GM19455 (cell line): ENCODE measurements at regions not wholly inside any gene's neighbourhood (a gene's known extent, or its start where the extent isn't known, plus 50 kb on each side); places are given as distances from the start of the nearest gene placed in this dataset.
"Not testable (repeated sequence)": the region's sequence is repeated elsewhere in the genome, so short reads cannot be mapped to it uniquely, and the experiment has no call there.

ENCODE experiments used
- ATAC-seq: cut with Tn5 transposase; IDR thresholded peaks from one replicate; pipeline ENCODE4 v1.9.1; 2021; ENCODE audit not compliant: unreplicated experiment

- no peak for ATAC-seq
Observed at GRCh38 chr10:57599440-57599839, 668.3 kb downstream of the IPMK start.

DNA sequence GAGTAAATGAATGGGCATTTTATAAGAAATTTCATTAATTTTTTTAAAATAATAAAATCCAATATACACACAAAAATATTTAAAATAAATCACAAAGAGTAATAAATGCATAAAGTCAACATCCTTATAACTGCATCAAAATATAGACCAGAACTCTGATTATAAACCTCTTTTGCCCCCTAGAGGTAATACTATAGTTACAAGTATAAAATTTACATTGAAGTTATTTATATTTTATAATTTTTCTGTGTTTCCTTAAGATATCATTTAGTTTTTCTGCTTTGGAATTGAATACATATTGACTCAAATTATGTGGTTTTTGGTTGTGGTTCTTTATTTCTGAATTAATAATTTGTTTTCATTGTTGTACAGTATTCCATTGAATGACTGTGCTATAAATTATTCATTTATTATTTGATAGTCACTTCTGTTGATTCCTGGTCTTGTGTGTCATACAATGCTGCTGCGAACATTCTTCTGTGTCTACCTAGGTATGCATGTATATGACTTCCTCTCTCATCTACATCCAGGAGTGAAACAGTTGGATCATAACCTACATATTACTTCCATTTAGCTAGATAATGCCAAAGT, 673.6 kb downstream of the IPMK start:
- no peak for ATAC-seq

GRCh38 chr10:57579926-57580325, 687.8 kb downstream of the IPMK start:
- no peak for ATAC-seq

DNA sequence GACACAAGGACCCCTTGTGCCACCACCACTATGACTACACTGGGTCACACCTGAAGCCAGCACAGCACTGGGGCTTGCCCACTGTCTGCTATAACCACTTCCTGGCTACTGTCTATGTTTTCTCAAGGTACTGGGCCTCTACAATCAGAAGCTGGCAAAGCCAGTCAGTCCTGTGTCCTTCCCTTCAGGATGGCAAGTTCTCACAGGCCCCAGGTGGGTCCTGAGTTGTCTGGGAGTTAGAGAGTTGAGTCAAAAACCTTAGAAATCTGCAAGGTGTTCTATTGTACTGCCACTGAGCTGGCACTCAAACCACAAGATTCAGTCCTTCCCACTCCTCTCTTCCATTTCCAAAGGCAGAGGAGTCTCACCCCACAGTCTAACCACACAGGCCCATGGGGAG, 705.5 kb downstream of the IPMK start:
- no peak for ATAC-seq

DNA sequence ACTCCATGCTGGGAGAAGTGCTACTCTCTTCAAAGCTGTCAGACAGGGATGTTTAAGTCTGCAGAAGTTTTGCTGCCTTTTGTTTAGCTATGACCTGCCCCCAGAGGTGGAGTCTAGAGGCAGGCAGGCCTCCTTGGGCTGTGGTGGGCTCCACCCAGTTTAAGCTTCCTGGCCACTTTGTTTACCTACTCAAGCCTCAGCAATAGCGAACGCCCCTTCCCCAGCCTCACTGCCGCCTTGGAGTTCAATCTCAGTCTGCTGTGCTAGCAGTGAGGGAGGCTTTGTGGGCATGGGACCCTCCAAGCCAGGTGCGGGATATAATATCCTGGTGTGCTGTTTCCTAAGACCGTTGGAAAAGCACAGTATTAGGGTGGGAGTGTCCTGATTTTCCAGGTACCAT, 715.9 kb downstream of the IPMK start:
- not testable (repeated sequence) for ATAC-seq

DNA sequence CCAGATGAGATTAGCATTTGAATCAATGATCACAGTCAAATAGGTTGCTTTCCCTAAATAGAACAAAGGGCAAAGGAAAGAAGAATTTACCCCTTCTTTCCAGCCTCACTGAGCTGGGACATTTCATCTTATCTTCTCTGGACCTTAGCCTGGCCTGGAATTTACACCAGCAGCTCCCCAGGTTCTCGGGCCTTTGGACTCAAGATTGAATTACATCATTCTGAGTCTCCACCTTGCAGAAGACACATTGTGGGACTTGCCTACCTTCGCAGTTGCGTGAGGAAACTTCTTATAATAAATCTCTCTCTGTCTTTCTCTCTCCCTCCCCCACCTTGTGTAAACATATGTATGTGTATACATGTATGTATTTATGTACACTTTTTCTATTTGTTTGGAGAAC, 732.4 kb downstream of the IPMK start:
- ATAC-seq = no peak

- ATAC-seq = no peak
Observed at GRCh38 chr10:57513637-57514036, 754.1 kb downstream of the IPMK start.

DNA sequence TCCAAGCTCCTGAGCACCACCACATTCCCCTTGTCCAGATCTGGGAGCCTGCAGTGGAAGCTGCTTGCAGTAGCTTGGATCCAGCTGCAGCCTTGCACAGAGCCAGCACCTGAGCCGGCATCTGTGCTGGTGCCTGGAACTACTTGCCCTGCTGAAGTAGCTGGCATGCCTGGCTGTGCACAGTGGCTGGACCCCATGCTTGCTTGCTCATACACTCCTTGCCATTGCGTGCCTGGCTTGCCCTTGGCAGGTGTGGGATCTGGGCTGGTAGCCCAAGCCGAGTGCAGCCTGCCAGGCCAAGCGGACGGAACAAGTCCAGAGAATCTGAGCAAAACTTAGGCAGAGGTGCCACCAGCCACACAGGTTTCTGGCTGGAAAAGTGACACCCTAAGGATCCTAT, 759.9 kb downstream of the IPMK start:
- no peak for ATAC-seq

- no peak for ATAC-seq
Observed at GRCh38 chr10:57506414-57507094, 761.1 kb downstream of the IPMK start.

GRCh38 chr10:57494486-57494885, 773.2 kb downstream of the IPMK start:
- ATAC-seq = no peak

GRCh38 chr10:57482259-57482658, 785.4 kb downstream of the IPMK start:
- ATAC-seq = no peak

DNA sequence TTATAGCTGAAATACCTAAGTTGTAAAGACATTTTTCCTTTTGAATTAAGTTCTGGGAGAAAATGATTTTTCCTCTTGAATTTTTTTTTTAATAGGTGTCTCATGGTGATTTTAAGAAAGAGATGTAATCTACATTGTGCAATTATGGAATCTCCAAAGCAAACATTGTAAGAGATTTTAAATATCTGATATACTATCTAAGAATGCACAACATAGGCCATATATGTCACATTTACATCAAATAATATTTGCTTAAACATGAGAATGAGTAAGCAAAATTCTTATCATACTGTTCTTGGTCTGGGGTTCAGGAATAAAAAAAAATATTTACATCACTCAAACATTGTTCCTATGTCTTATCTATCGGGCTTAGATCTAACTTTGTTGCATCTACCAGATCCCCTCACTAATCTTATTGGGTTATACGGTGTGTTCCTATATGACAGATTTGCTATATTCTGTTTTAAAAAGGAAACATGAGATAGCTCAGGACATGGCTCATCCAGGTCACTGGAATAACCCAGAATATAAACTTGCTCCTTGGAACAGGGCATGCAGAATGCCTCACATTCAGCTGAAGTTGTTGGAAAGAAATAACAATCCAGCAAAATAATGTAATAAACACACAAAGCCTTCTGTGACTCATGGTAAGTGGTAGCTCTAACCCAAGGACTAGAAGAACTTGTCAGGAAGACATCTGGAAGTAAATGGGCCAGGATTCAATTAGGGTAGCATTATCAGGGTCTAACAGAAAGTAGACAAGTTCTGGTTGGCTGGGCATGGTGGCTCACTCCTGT, 794.7 kb downstream of the IPMK start:
- ATAC-seq = no peak

- no peak for ATAC-seq
Observed at GRCh38 chr10:57468894-57469432, 798.7 kb downstream of the IPMK start.

- ATAC-seq = no peak
Observed at GRCh38 chr10:57465155-57465554, 802.5 kb downstream of the IPMK start.

- ATAC-seq = no peak
Observed at GRCh38 chr10:57460540-57460939, 807.2 kb downstream of the IPMK start.

GRCh38 chr10:57457972-57458512, 809.7 kb downstream of the IPMK start:
- no peak for ATAC-seq

GRCh38 chr10:57430376-57430775, 837.3 kb downstream of the IPMK start:
- no peak for ATAC-seq

DNA sequence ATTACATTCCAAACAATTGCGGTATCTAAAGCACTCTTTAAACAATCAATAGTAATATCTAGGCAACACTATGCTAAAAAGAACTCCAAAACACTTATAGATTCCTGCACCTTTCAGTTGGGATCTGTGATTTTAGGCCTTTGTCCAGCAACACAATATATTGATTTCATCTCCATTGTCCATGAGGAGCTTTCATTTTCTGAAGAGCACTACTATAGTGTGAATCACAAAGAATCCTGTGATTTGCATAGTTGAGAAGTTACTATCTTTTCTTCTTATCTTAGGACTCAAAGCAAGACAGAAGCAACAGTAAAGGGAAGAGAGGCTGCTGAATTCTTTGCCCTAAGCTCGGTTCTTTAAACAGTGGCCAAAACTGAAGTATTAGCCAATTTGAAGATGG, 846.8 kb downstream of the IPMK start:
- no peak for ATAC-seq

- no peak for ATAC-seq
Observed at GRCh38 chr10:57418476-57418875, 849.2 kb downstream of the IPMK start.

GRCh38 chr10:57395923-57396322, 871.8 kb downstream of the IPMK start:
- ATAC-seq = no peak

GRCh38 chr10:57367412-57367811, 900.3 kb downstream of the IPMK start:
- ATAC-seq = no peak

- no peak for ATAC-seq
Observed at GRCh38 chr10:57362811-57363210, 904.9 kb downstream of the IPMK start.
